Nephron (organoid): ENCODE measurements at regions not wholly inside any gene's neighbourhood (a gene's known extent, or its start where the extent isn't known, plus 50 kb on each side); places are given as distances from the start of the nearest gene placed in this dataset.

Experiments used
- H3K27ac Mint-ChIP-seq, 3 experiments: 2 replicates each; pipeline ENCODE4 v1.8.0; 2020; ENCODE audit warnings: mixed read lengths in 3 of 3, mild to moderate bottlenecking in 2 of 3, moderate library complexity in 1 of 3
- H3K27me3 Mint-ChIP-seq: 2 replicates; pipeline ENCODE4 v1.8.0; 2021; ENCODE audit warnings: low read depth, mild to moderate bottlenecking, moderate library complexity, mixed read lengths
- H3K36me3 Mint-ChIP-seq: 2 replicates; pipeline ENCODE4 v1.8.0; 2020; ENCODE audit warnings: low read depth, mixed read lengths
- H3K4me1 Mint-ChIP-seq: 2 replicates; pipeline ENCODE4 v1.8.0; 2020; ENCODE audit warnings: mixed read lengths
- H3K4me3 Mint-ChIP-seq, 3 experiments: 2 replicates each; pipeline ENCODE4 v1.8.0; 2020; ENCODE audit warnings: mild to moderate bottlenecking in 3 of 3, mixed read lengths in 3 of 3, moderate library complexity in 2 of 3
- H3K9me3 Mint-ChIP-seq: 2 replicates; pipeline ENCODE4 v1.8.0; 2020; ENCODE audit warnings: mixed read lengths
- TF ChIP-seq, protein P1 (sequence below), 3 experiments: fragments of 200-600 bp; sonication (generic); IDR thresholded peaks; one replicate each; pipeline ENCODE4 v1.5.0; 2021; ENCODE audit warnings: antibody characterized with exemption in 3 of 3; ENCODE audit not compliant: unreplicated experiment in 3 of 3

GRCh38 chr1:166383137-166383536 is 216.3 kb upstream of the FAM78B start:
- TF ChIP-seq, protein P1, sequence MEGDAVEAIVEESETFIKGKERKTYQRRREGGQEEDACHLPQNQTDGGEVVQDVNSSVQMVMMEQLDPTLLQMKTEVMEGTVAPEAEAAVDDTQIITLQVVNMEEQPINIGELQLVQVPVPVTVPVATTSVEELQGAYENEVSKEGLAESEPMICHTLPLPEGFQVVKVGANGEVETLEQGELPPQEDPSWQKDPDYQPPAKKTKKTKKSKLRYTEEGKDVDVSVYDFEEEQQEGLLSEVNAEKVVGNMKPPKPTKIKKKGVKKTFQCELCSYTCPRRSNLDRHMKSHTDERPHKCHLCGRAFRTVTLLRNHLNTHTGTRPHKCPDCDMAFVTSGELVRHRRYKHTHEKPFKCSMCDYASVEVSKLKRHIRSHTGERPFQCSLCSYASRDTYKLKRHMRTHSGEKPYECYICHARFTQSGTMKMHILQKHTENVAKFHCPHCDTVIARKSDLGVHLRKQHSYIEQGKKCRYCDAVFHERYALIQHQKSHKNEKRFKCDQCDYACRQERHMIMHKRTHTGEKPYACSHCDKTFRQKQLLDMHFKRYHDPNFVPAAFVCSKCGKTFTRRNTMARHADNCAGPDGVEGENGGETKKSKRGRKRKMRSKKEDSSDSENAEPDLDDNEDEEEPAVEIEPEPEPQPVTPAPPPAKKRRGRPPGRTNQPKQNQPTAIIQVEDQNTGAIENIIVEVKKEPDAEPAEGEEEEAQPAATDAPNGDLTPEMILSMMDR (IDR thresholded peaks at IDR 0.05; ENCODE audit: unreplicated experiment in 3 of 3) = no peak
- Mint-ChIP-seq H3K27ac (no peak overlapping the region), H3K27me3 (peaks cover 3% of the 10 kb centered on the region), H3K4me1 (no peaks in the 10 kb centered on the region), H3K36me3 (no peaks in the 10 kb centered on the region), H3K4me3 (no peak overlapping the region), H3K9me3 (no peaks in the 10 kb centered on the region)

DNA sequence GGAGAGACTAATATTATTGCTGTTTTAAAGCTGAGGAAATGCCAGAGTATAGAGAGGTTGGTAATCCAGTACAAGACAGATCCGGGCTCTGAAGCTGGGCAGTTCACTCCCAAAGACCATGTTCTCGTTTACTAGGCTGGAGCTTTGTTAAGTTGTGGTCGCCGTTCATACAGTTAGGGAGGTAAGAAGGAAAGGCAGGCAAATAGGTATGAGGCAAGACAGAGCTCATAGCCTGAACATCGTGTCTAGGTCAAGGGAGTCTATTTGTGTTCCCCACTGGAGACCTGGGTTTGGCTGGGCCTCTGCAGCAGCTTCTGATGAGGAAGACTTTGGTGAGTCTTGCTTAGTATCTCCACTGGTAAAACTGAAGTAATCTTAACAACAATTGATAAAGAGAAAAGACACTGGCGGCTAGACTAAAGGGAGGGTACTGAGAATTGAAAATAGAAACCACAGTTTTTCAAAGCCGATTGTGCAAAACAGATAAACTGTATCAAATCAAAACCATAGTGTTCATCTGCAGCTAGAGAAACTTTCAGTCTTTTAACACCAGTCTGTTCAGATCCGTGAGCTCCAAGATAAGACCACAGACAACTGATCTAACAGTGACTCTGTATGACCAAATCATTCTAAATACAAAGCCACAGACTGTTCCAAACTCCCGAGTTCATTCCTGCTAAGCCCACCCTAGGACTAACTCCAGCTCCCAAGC is 217.0 kb upstream of the FAM78B start:
- TF ChIP-seq, protein P1 (IDR thresholded peaks at IDR 0.05; ENCODE audit: unreplicated experiment in 3 of 3) = no peak
- no peak overlapping the region for H3K27ac Mint-ChIP-seq
- no peaks in the 10 kb centered on the region for H3K9me3 Mint-ChIP-seq
- no peaks in the 10 kb centered on the region for H3K36me3 Mint-ChIP-seq
- peaks cover 3% of the 10 kb centered on the region for H3K27me3 Mint-ChIP-seq
- no peaks in the 10 kb centered on the region for H3K4me1 Mint-ChIP-seq
- H3K4me3 Mint-ChIP-seq = no peak overlapping the region

- Mint-ChIP-seq H3K9me3 (no peaks in the 10 kb centered on the region), H3K4me3 (no peak overlapping the region), H3K27ac (no peak overlapping the region), H3K27me3 (no peaks in the 10 kb centered on the region), H3K4me1 (no peaks in the 10 kb centered on the region), H3K36me3 (no peaks in the 10 kb centered on the region)
- TF ChIP-seq, protein P1 (IDR thresholded peaks at IDR 0.05; ENCODE audit: unreplicated experiment in 3 of 3) = no peak
These were observed 218.1 kb upstream of the FAM78B start for GRCh38 chr1:166384948-166385347.

GRCh38 chr1:166390366-166391033 is 223.7 kb upstream of the FAM78B start:
- no peak overlapping the region for H3K4me3 Mint-ChIP-seq
- no peaks in the 10 kb centered on the region for H3K4me1 Mint-ChIP-seq
- no peaks in the 10 kb centered on the region for H3K27me3 Mint-ChIP-seq
- H3K9me3 Mint-ChIP-seq = no peaks in the 10 kb centered on the region
- no peaks in the 10 kb centered on the region for H3K36me3 Mint-ChIP-seq
- TF ChIP-seq, protein P1 (IDR thresholded peaks at IDR 0.05; ENCODE audit: unreplicated experiment in 3 of 3) = no peak
- H3K27ac Mint-ChIP-seq = no peak overlapping the region

DNA sequence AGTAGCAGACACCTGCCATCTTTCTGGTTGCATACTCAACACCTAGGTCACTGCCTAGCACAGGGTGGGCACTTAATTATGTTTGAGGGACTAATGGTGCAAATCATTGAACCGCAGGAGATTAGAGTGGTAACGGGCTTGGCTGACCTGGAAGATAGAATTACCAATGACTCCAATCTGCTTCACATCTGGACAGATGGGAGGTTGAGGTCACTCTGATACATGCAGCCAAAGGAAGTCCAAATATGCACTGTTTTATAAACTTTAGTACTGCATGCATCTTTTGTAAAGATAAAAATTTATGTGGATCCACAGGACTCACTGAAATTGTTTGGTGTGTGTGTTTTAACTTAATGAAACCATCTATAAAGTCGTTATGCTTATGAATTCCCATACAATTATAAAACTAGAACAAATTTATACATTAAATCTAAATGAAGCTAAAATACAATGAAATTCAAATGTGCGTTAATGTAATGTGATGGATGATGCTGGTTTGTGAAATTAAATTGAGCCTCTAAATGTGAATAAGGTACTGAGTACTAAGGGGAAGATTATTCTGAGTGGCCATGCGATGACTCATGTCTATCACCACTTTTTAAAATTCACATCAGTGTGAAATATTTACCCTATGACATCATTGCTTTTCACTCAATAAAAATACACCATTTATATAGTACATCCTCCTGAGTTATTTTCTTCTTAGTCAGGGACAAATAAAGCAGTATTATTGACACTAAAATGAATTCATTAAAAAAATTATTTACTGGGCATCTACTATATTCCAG is 224.7 kb upstream of the FAM78B start:
- H3K27me3 Mint-ChIP-seq = no peaks in the 10 kb centered on the region
- H3K9me3 Mint-ChIP-seq = no peaks in the 10 kb centered on the region
- H3K4me1 Mint-ChIP-seq = no peaks in the 10 kb centered on the region
- H3K36me3 Mint-ChIP-seq = no peaks in the 10 kb centered on the region
- TF ChIP-seq, protein P1 (IDR thresholded peaks at IDR 0.05; ENCODE audit: unreplicated experiment in 3 of 3) = no peak
- H3K4me3 Mint-ChIP-seq = no peak overlapping the region
- no peak overlapping the region for H3K27ac Mint-ChIP-seq
